Inferior parietal cortex (tissue), 1 donor: ENCODE measurements at regions not wholly inside any gene's neighbourhood (a gene's known extent, or its start where the extent isn't known, plus 50 kb on each side); places are given as distances from the start of the nearest gene placed in this dataset.

Experiments
- DNase-seq: peaks from one replicate; pipeline ENCODE4 v3.0.0-alpha.2; 2016; ENCODE audit errors: extremely low spot score

DNA sequence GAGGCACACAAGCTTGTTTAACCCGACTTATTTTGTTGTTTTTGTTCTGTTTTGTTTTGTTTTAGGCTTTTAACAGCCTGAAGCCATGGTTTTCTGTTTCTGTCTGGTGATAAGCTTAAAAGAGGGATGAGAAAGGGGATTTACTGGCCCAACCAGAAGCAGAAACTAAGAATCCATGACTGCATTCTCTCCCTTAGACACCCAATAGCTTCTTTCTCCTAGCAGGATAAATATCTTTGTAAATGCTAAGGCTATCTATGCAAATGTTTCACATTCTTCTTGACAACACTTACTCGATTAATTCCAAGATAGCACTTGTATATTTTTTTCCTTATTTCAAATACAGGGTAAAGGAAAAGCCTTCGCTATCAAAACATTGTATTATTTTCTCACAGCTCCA lies 53.7 kb upstream of the SMAD1 start:
- DNase-seq: no peak

DNA sequence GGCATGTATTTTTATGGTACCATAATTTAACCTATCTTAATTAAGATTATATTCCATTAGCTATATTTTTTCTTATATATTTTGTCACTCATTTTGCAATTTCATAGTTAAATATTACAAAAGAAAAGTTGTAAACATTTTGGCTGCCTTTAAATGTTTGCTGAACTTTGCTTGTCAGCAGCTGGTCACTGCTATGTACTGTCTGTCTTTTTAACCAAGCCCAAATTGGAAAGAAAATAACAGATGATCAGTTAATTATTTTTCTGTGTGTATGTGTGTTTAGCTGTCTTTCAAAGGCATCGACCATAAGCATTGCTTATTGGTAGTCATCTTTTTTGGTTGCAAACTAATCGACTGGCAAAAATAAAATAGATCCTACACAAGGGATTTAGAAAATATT lies 54.4 kb upstream of the SMAD1 start:
- DNase-seq: no peak

DNA sequence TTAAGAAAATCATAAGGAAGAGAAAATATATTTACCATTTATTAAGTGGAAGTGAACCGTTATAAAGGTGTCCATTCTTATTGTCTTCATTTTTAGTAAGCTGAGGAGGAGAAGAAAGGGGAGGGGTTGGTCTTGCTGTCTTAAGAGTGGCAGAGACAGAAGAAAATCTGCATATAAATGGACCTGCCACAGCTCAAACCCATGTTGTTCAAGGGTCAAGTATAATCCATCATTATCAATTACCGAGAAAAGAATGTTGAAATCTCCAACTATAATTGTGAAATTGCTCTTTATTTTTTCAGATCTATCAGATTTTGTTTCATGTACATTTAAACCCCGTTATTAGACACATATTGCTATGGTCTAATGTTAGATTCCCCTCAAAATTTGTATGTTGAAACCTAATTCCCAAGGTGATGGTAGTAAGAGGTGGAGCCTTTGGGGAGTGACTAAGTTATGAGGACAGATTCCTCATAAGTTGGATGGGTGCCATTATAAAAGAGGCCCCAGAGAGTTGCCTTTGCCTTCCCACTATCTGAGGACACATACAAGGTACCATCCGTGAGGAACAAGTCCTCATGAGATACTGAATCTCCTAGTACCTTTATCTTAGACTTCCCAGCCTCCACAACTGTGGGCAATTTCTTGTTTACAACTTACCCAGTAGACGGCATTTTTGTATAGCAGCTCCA lies 58.5 kb upstream of the SMAD1 start:
- DNase-seq: no peak

DNA sequence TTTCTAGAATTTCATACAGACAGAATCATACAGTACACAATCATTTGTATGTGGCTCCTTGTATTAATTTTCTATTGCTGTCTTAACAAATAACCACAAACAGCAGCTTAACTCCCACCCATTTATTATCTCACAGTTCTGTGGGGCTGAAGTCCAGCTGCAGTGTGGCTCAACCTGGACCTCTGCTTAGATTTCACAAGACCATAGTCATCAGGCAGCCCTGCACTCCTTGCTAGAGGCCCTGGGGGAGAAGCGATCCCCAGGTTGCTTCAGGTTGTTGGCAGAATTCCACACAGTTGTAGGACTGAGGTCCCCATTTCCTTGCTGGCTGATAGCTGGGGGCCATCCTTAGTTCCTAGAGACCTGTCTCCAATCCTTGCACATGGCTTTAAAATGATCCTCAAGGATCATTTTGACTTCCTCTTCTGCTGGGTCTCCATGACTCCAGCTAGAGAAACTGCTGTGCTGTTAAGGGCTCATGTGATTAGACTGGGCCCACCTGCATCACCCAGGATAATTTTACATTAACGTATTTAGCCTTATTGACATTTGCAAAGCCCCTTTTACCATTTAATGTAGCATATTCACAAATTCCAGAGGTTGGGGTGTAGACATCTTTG lies 60.9 kb upstream of the SMAD1 start:
- DNase-seq: no peak

DNA sequence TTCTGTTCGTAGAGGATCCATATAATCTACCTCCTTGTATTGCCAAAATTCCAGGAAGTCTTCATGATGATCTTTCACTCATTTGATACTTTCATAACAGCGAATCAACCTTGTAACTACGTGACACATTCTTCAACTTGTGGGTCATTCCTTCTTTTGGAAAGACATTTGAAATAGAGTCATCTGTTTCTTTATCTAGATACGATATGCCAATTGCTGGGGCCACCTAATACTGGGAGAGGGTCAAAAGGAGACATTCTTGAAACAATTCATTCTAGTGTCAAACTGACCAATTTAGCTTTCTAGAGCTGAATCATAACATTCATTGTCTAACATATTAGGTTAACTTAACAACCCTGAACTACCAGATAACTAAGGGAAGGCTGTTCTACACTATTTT lies 62.9 kb upstream of the SMAD1 start:
- DNase-seq: no peak

DNA sequence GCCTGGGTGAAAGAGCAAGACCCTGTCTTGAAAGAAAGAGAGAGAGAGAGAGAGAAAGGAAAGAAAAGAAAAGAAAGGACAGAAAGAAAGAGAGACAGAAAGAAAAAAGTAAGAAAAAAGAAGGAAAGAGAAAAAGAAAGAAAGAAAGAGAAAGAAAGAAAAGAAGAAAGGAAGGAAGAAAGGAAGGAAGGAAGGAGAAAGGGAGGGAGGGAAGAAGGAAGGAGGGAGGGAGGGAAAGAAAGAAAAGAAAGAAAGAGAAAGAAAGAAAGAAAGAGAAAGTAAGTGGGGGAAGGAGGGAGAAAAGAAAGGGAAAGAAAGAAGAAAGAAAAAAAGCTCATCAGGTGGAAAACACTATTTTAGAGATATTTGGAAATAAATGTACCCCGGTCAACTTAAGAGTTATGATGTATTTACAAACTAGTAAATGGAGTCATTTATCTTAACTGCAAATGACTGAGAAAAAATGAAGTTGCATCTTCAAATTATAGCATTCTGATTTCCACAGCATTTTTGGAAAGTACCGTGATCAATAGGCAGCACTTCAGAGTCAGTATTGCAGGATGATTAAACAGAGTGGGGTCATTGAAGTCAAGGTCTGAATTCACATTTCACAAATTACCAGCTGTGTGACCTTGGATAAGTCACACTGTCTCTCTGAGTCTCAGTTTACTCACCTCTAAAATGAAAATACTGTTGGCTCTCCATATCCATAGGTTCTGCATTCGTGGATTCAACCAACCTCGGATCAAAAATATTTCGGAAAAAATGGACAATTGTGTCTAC lies 64.1 kb upstream of the SMAD1 start:
- DNase-seq: no peak

DNA sequence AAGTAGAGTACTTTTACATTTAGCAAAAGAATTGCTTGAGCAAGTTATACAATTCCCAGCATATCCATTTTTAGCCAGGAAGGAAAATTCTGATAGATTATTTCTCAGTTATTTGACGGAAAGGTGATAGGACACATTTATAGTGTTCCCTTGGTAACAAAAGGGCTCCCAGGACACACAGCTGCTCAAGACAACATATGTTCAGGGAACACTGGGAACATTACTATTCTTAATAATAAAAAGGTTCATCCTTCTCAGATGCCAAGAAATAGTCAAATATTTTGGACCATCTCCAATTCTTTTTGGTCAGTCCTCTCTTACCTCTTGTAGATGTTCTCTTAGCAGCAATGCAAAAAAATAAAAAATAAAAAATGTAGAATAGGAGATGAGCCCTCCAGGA lies 66.8 kb upstream of the SMAD1 start:
- no peak for DNase-seq

DNA sequence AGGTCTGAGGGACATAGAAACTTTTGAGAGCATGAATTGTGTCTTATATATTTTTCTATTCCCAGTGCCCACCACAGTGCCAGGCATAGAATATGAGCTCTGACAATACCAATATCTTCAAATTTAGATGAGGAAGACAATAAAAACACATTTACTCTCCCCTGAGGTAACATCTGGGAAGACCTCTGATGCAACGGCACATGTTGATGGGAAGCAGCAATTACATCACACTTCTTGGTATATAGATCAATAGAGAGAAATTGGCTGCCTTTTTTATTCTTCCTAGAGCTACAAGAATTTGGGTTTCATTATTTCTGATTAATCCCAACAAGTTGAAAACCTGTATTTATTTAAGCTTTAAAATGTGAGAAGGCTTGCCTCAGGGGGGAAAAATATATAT lies 67.4 kb upstream of the SMAD1 start:
- DNase-seq: no peak

DNA sequence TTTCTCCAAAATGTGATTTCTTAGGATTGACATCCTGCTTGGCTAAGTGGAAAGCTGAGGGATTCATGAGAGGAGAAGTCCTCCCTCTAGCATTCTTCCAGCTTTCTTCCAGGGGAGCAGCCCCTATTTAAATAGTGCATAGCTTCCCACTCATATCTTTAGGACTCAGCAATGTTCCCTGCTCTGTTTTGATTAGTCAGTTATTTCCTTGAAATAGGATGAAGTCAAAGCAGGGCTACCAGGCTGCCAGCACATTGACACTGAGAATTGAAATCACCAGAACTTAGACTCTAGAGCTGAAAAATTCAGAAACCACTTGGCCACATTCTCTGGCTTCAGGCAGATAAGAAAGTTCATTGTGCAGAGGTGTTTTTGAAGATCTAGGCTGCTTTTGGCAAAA lies 74.7 kb upstream of the SMAD1 start:
- no peak for DNase-seq

DNA sequence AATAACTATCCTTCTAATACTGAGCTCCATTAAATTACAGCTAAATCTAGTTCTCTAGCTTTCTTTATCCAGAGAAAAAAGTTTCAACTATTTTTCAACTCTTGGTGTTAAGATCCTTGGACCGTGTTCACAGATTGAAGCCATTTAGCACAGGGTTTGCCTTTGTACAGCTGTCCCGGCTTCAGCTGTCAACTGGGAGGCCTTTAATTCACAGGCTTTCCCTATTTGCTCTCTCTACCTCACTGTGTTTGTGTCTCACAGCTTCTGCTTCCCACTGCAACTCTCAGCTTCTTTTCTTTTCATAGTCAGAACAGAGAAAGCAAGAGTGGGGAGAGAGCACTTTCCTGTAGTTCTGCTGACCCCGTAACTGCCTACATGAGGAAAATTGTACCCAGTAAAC lies 76.9 kb upstream of the SMAD1 start:
- DNase-seq: no peak

DNA sequence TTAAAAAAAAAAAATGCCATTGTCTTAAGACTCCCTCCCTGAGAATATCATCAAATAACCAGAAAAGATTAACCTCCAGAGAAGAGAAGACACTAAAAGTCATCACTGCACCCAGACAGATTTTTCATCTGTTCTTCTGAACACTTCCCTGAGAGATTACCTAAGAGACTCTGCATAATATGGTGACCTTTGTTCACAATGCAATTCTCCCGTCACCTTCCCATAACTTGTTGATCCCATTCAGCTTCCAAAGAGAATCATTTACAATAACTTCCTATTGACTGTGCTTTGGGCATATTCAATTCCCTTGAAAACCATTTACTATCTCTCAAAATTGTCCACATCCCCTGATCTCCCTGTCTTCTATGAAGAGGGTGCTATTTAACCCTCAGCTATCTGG lies 85.1 kb upstream of the SMAD1 start:
- DNase-seq: no peak

DNA sequence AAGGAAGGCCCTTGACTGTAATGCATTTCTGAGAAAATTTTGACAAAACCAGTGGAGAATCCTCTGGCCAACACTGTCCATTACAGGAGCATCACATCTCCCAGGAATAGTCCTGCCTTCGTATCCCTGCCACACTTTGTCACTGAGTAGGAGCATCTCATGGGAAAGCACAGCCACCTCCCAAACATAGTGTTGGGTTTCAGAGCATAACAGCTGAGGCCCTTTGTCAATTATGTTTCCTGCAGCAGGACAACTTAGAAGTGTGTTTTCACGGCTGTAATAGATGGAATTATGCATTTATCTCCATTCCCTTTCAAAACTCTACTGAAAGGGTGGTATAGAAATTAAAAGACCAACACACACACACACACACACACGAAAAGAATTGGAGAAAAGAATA lies 91.1 kb upstream of the SMAD1 start:
- DNase-seq: no peak

DNA sequence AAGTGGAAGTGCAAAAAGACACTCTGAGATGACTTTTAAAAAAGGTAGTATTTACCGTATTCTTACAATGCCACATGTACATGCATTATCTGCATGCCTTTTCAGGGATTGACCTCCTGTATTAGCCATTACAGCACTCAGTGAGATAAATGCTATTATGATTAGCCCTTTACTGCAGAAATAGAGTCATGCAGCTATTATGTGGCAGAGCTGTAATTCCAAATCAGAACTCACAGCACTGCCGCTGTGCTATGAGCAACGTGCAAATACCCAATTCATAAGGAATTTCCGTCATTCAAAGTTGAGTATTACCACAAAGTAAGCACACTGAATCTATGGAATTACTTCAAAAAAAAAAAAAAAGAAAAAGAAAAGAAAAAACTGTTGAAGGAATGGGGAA lies 92.1 kb upstream of the SMAD1 start:
- DNase-seq: no peak

DNA sequence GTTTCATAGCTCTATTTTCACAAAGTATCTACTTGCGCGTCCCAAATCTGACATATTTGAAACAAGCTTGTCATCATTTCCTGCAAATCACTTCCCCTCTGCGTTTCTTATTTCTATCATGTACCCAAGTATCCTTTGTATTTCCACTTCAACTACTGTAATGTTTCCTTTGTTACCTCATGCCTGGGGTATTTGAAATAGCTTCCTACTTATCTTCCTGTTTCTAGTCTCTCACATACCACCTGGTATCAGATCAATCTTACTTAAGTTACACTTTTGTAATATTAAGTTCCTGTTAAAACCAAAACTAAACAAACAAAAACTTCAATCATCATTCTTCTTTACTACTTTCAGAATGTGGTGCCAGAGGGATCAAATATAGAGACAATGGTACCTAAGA lies 93.6 kb upstream of the SMAD1 start:
- no peak for DNase-seq

DNA sequence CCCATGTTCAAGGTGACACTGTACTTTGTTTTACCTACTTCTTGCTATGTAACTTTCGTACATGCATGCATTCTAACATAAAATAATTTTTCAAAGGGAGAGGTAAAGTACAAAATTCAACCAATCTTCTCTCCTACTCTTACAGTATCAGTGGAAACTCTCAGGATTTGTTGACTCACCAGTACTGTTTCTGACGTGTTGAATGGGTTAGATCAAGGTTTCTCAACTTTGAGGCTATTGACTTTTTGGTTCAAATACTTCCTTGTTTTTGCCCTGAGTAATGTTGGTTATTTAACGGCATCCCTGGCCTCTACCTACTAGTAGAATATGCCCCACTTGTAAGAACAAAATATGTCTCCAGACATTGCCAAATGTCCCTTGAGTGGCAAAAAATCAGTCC lies 94.6 kb upstream of the SMAD1 start:
- no peak for DNase-seq

DNA sequence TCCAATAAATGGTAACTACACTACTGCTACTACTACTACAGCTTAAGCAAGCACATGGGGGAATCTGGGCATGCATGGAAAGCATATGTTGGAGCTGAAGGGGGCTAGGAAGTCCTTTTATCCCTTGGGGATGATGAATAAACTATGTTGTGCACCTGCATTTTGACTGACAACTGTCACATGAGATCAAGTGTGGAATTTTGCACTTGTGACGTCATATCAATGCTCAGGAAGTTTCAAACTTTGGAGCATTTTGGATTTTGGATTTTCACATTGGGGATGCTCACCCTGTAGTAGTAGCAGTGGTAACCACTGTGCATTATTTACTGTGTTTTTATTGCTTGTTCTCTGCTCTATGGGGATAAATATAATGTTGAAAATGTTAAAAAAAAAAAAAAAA lies 100.5 kb upstream of the SMAD1 start:
- no peak for DNase-seq

DNA sequence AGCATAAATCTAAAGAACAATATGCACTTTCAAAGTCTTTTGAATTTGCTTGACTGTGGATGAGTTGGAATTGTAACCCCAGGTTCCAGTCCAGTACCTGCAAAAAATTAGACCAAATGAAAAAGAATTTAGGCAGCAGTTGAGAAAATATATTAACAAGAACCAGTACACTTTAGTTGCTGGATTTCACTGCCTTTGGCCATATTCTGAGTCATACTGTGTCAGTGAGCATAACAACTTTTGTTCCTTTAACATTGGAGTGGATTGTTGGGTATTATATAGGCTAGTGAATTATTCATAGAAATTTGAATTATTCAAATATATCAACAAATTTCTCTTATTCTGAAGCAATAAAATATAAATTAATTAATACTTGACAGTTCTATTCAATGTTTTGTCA lies 101.5 kb upstream of the SMAD1 start:
- no peak for DNase-seq

DNA sequence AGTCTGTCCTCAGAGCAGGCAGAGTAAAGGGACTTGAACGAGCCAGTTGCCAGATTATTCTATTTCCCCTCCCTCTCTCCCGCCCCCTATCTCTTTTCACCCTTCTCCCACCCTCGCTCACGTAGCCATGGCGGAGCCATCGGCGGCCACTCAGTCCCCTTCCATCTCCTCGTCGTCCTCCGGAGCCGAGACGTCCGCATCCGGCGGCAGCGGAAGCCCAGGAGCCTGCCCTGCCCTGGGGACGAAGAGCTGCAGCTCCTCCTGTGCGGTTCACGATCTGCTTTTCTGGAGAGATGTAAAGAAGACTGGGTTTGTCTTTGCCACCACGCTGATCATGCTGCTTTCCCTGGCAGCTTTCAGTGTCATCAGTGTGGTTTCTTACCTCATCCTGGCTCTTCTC lies 106.2 kb upstream of the SMAD1 start:
- DNase-seq: no peak

DNA sequence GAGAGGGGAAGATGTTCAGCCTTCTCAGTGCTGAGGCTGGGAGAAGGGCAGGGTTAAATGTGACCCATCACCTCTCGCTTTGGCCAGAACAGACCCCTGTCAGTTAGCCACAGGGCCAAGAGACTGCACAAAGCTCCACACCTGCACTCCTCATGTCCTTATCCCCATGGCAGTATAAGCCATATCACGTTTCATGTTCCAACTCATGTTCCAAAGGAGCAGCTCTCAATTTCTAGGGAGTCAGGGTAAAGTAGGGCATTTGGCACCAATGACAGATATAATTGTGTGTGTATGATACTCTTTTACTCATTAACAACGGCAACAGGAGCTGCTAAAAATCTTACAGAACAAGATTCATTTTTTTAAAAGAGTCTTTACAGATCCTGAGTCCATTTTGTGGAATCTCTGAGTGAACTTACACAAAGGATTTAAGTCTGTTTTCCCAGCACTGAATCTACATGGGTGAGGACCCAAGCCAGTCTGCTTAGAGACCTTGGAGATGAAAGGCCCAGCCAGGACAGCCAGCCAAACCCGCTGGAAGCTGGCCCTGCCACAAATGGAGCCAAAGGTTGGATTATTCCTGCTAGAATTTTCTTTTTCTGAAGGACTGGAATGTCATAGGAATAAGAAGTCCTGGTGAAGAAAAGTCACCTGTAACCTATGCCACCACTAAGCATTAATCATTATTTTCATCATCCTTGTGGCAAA lies 129.1 kb upstream of the SMAD1 start:
- DNase-seq: no peak

DNA sequence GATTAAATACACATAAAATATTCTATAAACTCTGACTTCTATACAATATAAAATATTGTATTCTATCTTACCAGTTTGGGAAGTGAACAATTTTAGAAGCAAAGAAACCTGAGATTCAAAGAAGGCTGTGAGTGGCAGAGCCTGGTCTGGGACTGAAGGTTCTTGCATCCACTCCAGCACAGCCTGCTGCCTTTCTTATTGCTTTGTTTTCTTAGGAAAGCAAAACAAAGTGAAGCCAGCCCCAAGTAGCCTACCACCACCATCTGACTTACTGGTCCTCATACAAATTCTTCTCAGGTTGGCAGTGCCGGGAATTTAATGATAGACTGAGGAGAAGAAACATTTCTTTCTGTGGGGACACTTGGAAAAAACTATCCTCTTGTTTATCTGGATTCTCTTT lies 129.7 kb upstream of the SMAD1 start:
- no peak for DNase-seq

DNA sequence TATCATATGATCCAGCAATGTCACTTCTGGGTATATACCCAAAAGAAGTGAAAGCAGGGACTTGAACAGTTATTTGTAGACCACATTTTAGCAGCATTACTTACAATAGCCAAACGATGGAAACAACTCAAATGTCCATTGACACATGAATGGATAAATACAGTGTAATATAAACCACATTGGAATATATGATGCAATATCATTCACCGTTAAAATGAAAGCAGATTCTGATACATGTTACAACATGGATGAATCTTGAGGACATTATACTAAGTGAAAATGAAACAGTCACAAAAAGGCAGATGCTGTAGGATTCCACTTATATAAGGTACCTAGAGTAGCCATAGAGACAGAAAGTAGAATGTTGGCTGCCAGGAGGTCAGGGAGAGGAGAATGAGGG lies 130.5 kb upstream of the SMAD1 start:
- no peak for DNase-seq

DNA sequence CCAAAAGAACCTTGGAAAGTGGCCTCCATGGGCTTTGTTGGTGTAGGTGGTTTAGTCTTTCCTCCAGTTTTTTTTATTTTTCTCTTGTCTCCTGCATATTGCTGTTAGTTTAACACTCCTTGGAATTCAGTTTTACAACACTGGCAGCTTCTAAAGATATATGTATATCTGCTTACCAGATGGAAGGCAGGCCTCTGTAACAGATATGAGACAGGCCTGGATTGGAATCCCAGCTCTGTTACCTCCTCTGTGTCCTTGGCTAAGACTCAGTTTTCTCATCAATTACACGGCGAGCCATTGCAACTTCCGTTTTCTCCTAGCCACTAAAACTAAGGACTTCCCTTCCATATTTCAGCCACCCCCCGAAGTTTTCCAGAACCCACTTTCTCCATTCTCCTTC lies 133.4 kb upstream of the SMAD1 start:
- DNase-seq: no peak

DNA sequence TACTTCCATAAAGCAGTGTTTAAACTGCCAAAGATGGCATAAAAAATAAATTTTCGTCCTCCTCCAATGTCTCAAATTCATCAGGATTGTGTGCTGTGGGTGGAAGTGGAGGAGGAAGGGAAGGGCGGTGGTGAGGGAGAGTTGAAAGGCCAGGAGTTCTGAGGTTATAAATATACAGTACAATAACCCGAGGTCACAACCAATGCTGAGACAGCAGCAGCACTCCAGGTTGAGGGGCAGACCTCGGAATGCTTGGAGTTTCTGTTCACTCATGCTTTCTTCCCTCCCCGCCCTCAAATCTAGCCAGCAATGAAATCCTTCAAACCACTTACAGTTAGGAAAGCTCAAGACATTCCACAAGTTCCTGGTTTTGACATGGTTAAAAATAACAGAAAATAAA lies 134.0 kb upstream of the SMAD1 start:
- DNase-seq: peak; percentile 18
